ENCODE measurements at regions not wholly inside any gene's neighbourhood (a gene's known extent, or its start where the extent isn't known, plus 50 kb on each side); places are given as distances from the start of the nearest gene placed in this dataset.
"Not testable (repeated sequence)": the region's sequence is repeated elsewhere in the genome, so short reads cannot be mapped to it uniquely, and the experiment has no call there.

- no peak for DNase-seq
These were observed 353.9 kb upstream of the LMCD1 start for GRCh38 chr3:8147711-8148110.

- no peak for DNase-seq
These were observed 348.7 kb upstream of the LMCD1 start for GRCh38 chr3:8152821-8153418.

- DNase-seq: no peak
These were observed 347.8 kb upstream of the LMCD1 start for GRCh38 chr3:8153800-8154199.

- DNase-seq: no peak
These were observed 347.0 kb upstream of the LMCD1 start for GRCh38 chr3:8154617-8155016.

GRCh38 chr3:8156138-8156537 is 345.5 kb upstream of the LMCD1 start:
- no peak for DNase-seq

GRCh38 chr3:8156831-8157230 is 344.8 kb upstream of the LMCD1 start:
- no peak for DNase-seq

GRCh38 chr3:8157640-8158039 is 344.0 kb upstream of the LMCD1 start:
- no peak for DNase-seq

- no peak for DNase-seq
These were observed 337.5 kb upstream of the LMCD1 start for GRCh38 chr3:8164145-8164544.

- DNase-seq: no peak
These were observed 335.6 kb upstream of the LMCD1 start for GRCh38 chr3:8166014-8166413.

- no peak for DNase-seq
These were observed 330.6 kb upstream of the LMCD1 start for GRCh38 chr3:8170971-8171508.

- DNase-seq: no peak
These were observed 327.7 kb upstream of the LMCD1 start for GRCh38 chr3:8173892-8174291.

GRCh38 chr3:8176759-8177483 is 324.7 kb upstream of the LMCD1 start:
- not testable (repeated sequence) for DNase-seq

GRCh38 chr3:8178516-8178915 is 323.1 kb upstream of the LMCD1 start:
- not testable (repeated sequence) for DNase-seq

GRCh38 chr3:8182904-8183303 is 318.7 kb upstream of the LMCD1 start:
- DNase-seq: no peak

- no peak for DNase-seq
These were observed 318.0 kb upstream of the LMCD1 start for GRCh38 chr3:8183627-8184026.

GRCh38 chr3:8186213-8186612 is 315.4 kb upstream of the LMCD1 start:
- DNase-seq: no peak

GRCh38 chr3:8187996-8188395 is 313.6 kb upstream of the LMCD1 start:
- DNase-seq: no peak

GRCh38 chr3:8189051-8189450 is 312.6 kb upstream of the LMCD1 start:
- DNase-seq: no peak

GRCh38 chr3:8191406-8191805 is 310.2 kb upstream of the LMCD1 start:
- no peak for DNase-seq

GRCh38 chr3:8197384-8197783 is 304.2 kb upstream of the LMCD1 start:
- DNase-seq: no peak

- no peak for DNase-seq
These were observed 303.0 kb upstream of the LMCD1 start for GRCh38 chr3:8198605-8199004.

GRCh38 chr3:8200996-8201395 is 300.6 kb upstream of the LMCD1 start:
- no peak for DNase-seq

GRCh38 chr3:8201886-8202285 is 299.7 kb upstream of the LMCD1 start:
- no peak for DNase-seq

GRCh38 chr3:8204331-8204730 is 297.3 kb upstream of the LMCD1 start:
- DNase-seq: no peak

Data from activated CD4-positive, alpha-beta T cell treated with anti-CD3 and anti-CD28 coated beads, Interleukin-2, amount 50 U/mL, for 1 hour (primary cell).